ENCODE measurements at regions not wholly inside any gene's neighbourhood (a gene's known extent, or its start where the extent isn't known, plus 50 kb on each side); places are given as distances from the start of the nearest gene placed in this dataset.

GRCh38 chr9:129481424-129481809 lies 139.5 kb downstream of the C9orf50 start:
- peaks cover 8 to 71% (median 51%) of the 10 kb centered on the region in 12 donors for H3K4me1 ChIP-seq
- intact Hi-C loops (cut with DNase I) = loop anchor here in 9 of 10 donors (2.0 to 10.0 kb wide), 10 partner anchors 21 to 307 kb away; partner anchors contain the start of gene IER5L (in 5 of the 9)
- TF ChIP-seq POLR2A (IDR thresholded peaks at IDR 0.05) (no peak), CTCF (IDR thresholded peaks at IDR 0.05) (no peak)
- ATAC-seq = no peak
- H3K36me3 ChIP-seq = no peaks in the 10 kb centered on the region
- H3K27ac ChIP-seq = peak overlapping the region; percentile 97 to 100 (median 99)
- no peaks in the 10 kb centered on the region for H3K9me3 ChIP-seq
- DNase-seq = no peak
- WGBS, 4 donors = 86 to 91% (median 87%) methylated on average over 9 of the region's 9 CpGs
- H3K4me3 ChIP-seq = peak overlapping the region in 7 of 12 donors; percentile 56 to 77 (median 66)
- no peaks in the 10 kb centered on the region for H3K27me3 ChIP-seq

GRCh38 chr9:129480745-129481144 lies 140.2 kb downstream of the C9orf50 start:
- intact Hi-C loops (cut with DNase I) = loop anchor here in 9 of 10 donors (2.0 to 10.0 kb wide), 10 partner anchors 20 to 306 kb away; partner anchors contain the start of gene IER5L (in 5 of the 9)
- DNase-seq = no peak
- Histone ChIP-seq H3K36me3 (no peaks in the 10 kb centered on the region), H3K27me3 (no peaks in the 10 kb centered on the region), H3K27ac (peak overlapping the region; percentile 47 to 100 (median 99)), H3K9me3 (no peaks in the 10 kb centered on the region), H3K4me1 (peaks cover 8 to 65% (median 45%) of the 10 kb centered on the region in 12 donors), H3K4me3 (no peak overlapping the region)
- WGBS, 4 donors = 91 to 100% (median 98%) methylated on average over 1 of the region's 1 CpG
- no peak for ATAC-seq
- TF ChIP-seq POLR2A (IDR thresholded peaks at IDR 0.05) (no peak), CTCF (IDR thresholded peaks at IDR 0.05) (no peak)

- H3K36me3 ChIP-seq = no peaks in the 10 kb centered on the region
- peak overlapping the region; percentile 47 to 100 (median 99) for H3K27ac ChIP-seq
- no peak for TF ChIP-seq POLR2A (IDR thresholded peaks at IDR 0.05)
- peak in 1 of 12 donors; percentile 17 for TF ChIP-seq CTCF (IDR thresholded peaks at IDR 0.05)
- WGBS, 4 donors = 47 to 63% (median 54%) methylated on average over 11 to 12 of the region's 12 CpGs
- ATAC-seq (no peak), DNase-seq (peak in 1 of 5 donors; percentile 27)
- peaks cover 8 to 60% (median 42%) of the 10 kb centered on the region in 12 donors for H3K4me1 ChIP-seq
- H3K27me3 ChIP-seq = no peaks in the 10 kb centered on the region
- H3K9me3 ChIP-seq = peaks cover 0 to 1% (median 0%) of the 10 kb centered on the region in 12 donors
- intact Hi-C loops (cut with DNase I) = loop anchor here in 9 of 10 donors (2.0 to 10.0 kb wide), 10 partner anchors 19 to 305 kb away; partner anchors contain the start of gene IER5L (in 5 of the 9)
- H3K4me3 ChIP-seq = no peak overlapping the region
These were observed 140.7 kb downstream of the C9orf50 start for GRCh38 chr9:129480227-129480626.

- no peaks in the 10 kb centered on the region for H3K27me3 ChIP-seq
- peaks cover 0 to 7% (median 0%) of the 10 kb centered on the region in 12 donors for H3K9me3 ChIP-seq
- H3K4me3 ChIP-seq = no peak overlapping the region
- TF ChIP-seq POLR2A (IDR thresholded peaks at IDR 0.05) (no peak), CTCF (IDR thresholded peaks at IDR 0.05) (no peak)
- H3K27ac ChIP-seq = peak overlapping the region in 11 of 12 donors; percentile 54 to 100 (median 99)
- 84 to 87% (median 85%) methylated on average over 7 of the region's 7 CpGs for WGBS, 4 donors
- DNase-seq = no peak
- peaks cover 8 to 57% (median 42%) of the 10 kb centered on the region in 12 donors for H3K4me1 ChIP-seq
- H3K36me3 ChIP-seq = no peaks in the 10 kb centered on the region
- intact Hi-C loops (cut with DNase I) = loop anchor here in 9 of 10 donors (2.0 to 10.0 kb wide), 11 partner anchors 19 to 305 kb away; partner anchors contain the start of gene IER5L (in 5 of the 9)
- ATAC-seq = no peak
These were observed 141.3 kb downstream of the C9orf50 start for GRCh38 chr9:129479631-129480011.

Data from heart left ventricle (tissue), 16 donors.